Heart left ventricle (tissue), 16 donors: ENCODE measurements at regions not wholly inside any gene's neighbourhood (a gene's known extent, or its start where the extent isn't known, plus 50 kb on each side); places are given as distances from the start of the nearest gene placed in this dataset.

ENCODE experiments used
- ATAC-seq, 4 donors: fragments of 200-7000 bp; cut with Tn5 transposase; one replicate each; pipeline ENCODE4 v1.9.1; 2020 to 2022; ENCODE audit warnings: moderate library complexity in 4 of 4, mild to moderate bottlenecking in 3 of 4, moderate number of reproducible peaks in 1 of 4
- DNase-seq, 5 donors: peaks; one replicate each; pipeline ENCODE4 v3.0.0-alpha.2; 2020
- H3K27ac ChIP-seq, 12 donors: fragments of 200-600 bp; sonication (generic) in 4 of 12; one replicate each; pipeline versions ENCODE4 v1.5.0 to v1.8.0; 2016 to 2022; ENCODE audit warnings: mild to moderate bottlenecking in 2 of 12
- H3K27me3 ChIP-seq, 9 donors: fragments of 200-600 bp; sonication (generic) in 2 of 9; one replicate each; pipeline versions ENCODE4 v1.5.1 to v1.8.0; 2016 to 2022; ENCODE audit warnings: mild to moderate bottlenecking in 3 of 9
- H3K36me3 ChIP-seq, 9 donors: fragments of 200-600 bp; sonication (generic) in 2 of 9; one replicate each; pipeline versions ENCODE4 v1.5.0 to v1.8.0; 2018 to 2022; ENCODE audit warnings: mild to moderate bottlenecking in 2 of 9
- H3K4me1 ChIP-seq, 12 donors: fragments of 200-600 bp; sonication (generic) in 4 of 12; one replicate each; pipeline versions ENCODE4 v1.5.0 to v1.8.0; 2016 to 2022; ENCODE audit warnings: mild to moderate bottlenecking in 3 of 12
- H3K4me3 ChIP-seq, 12 donors: fragments of 200-600 bp; sonication (generic) in 4 of 12; one replicate each; pipeline versions ENCODE4 v1.5.0 to v1.8.0; 2017 to 2022; ENCODE audit warnings: mild to moderate bottlenecking in 9 of 12, moderate library complexity in 4 of 12
- H3K9me3 ChIP-seq, 12 donors: fragments of 200-600 bp; sonication (generic) in 4 of 12; one replicate each; pipeline versions ENCODE4 v1.5.0 to v1.8.0; 2016 to 2022; ENCODE audit warnings: mild to moderate bottlenecking in 1 of 12
- POLR2A ChIP-seq, 2 donors: fragments of 450-650 bp; IDR thresholded peaks; one replicate each; pipeline ENCODE4 v1.6.1; 2017; ENCODE audit warnings: antibody characterized with exemption in 2 of 2, mild to moderate bottlenecking in 2 of 2, moderate library complexity in 2 of 2
- WGBS, 4 donors: extraction: QIAGEN DNeasy Blood & Tissue Kit in 2 of 4; methylation state at CpG; one replicate each; pipeline versions ENCODE4 v1.1.5 to v1.1.7; 2013 to 2018; 5-methylcytosine and 5-hydroxymethylcytosine counted together
- intact Hi-C, 10 donors: fragments of 100-400 bp; cut with DNase I; formaldehyde crosslinking; loops; one replicate each; pipeline versions ENCODE4 v1.11.1 to v1.14.2; 2022
- TF ChIP-seq, protein P1 (sequence below), 12 donors: fragments of 200-600 bp; sonication (generic) in 4 of 12; IDR thresholded peaks; one replicate each; pipeline versions ENCODE4 v1.5.0 to v1.8.0; 2018 to 2022; ENCODE audit warnings: antibody characterized with exemption in 12 of 12, mild to moderate bottlenecking in 5 of 12
- donor health status: ischemic (EF 13 %, LVEDD 7.1; RV severe dilation, severe dysfunction).
- donor health status: healthy with polysubstance abuse.
- donor health status: DM: no; HTN: yes; CAD: no.
- donor health status: DM: no; HTN: no; CAD: no.
- donor health status: ischemic (EF 25% LVEDD 6.9; RV normal size, moderate dysfunction).
- donor health status: ischemic (EF 25% LVEDD 5.7; RV mildly dilated, moderate dysfunction).
- donor health status: healthy.
- donor health status: DM: yes; HTN: yes; CAD: no.
- donor health status: ischemic (EF 35%, LVEDD 5.7; RV mildly dilated, moderate dysfunction).
- donor health status: nonischemic (EF 11% LVEDD 7.7; RV severe dilation, severe dysfunction).
- donor health status: DM: yes; HTN: yes; CAD: no.
- donor health status: PGD.
- donor health status: ischemic (EF 29% LVEDD 5.4; RV normal size, mild dysfunction).
- donor health status: nonischemic (EF 23%, LVEDD 6.1; RV moderate dilation, normal function).

GRCh38 chr13:104416973-104417372, 1350.8 kb upstream of the SLC10A2 start:
- no peak for TF ChIP-seq POLR2A (IDR thresholded peaks at IDR 0.05)
- TF ChIP-seq, protein P1, sequence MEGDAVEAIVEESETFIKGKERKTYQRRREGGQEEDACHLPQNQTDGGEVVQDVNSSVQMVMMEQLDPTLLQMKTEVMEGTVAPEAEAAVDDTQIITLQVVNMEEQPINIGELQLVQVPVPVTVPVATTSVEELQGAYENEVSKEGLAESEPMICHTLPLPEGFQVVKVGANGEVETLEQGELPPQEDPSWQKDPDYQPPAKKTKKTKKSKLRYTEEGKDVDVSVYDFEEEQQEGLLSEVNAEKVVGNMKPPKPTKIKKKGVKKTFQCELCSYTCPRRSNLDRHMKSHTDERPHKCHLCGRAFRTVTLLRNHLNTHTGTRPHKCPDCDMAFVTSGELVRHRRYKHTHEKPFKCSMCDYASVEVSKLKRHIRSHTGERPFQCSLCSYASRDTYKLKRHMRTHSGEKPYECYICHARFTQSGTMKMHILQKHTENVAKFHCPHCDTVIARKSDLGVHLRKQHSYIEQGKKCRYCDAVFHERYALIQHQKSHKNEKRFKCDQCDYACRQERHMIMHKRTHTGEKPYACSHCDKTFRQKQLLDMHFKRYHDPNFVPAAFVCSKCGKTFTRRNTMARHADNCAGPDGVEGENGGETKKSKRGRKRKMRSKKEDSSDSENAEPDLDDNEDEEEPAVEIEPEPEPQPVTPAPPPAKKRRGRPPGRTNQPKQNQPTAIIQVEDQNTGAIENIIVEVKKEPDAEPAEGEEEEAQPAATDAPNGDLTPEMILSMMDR (IDR thresholded peaks at IDR 0.05) = no peak
- intact Hi-C loops = no loop called here
- no peak for DNase-seq
- Histone ChIP-seq H3K36me3 (no peaks in the 10 kb centered on the region), H3K4me1 (peaks cover 0 to 10% (median 0%) of the 10 kb centered on the region in 12 donors), H3K27ac (no peak overlapping the region), H3K4me3 (no peak overlapping the region), H3K27me3 (no peaks in the 10 kb centered on the region), H3K9me3 (no peaks in the 10 kb centered on the region)
- 83 to 96% (median 94%) methylated on average over 1 of the region's 1 CpG for WGBS, 4 donors
- no peak for ATAC-seq

DNA sequence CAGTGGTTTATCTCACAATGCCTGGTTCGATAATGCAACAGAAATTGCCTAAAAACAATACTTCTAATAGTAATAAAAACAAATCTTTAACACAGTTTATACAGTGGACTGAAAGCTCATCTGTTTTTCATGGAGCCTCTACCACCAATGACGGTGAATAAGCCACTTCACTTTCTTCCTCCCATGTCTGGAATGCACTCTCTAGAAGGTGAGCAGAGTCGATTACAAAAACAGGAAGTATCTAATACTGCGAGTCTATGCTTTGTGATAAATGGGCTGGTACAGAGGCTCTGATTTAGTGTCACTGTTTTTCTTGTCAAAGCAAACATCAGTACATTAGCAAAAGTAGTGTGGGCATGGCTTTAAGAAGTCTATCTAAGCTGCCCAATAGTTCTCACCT, 1348.6 kb upstream of the SLC10A2 start:
- DNase-seq (no peak), ATAC-seq (no peak)
- no peak overlapping the region for H3K4me3 ChIP-seq
- WGBS, 4 donors = 40 to 65% (median 44%) methylated on average over 4 of the region's 4 CpGs
- H3K27ac ChIP-seq = no peak overlapping the region
- H3K27me3 ChIP-seq = no peaks in the 10 kb centered on the region
- no peaks in the 10 kb centered on the region for H3K36me3 ChIP-seq
- intact Hi-C loops = no loop called here
- TF ChIP-seq POLR2A (IDR thresholded peaks at IDR 0.05) = no peak
- TF ChIP-seq, protein P1 (IDR thresholded peaks at IDR 0.05) = no peak
- no peaks in the 10 kb centered on the region for H3K9me3 ChIP-seq
- H3K4me1 ChIP-seq = peaks cover 0 to 10% (median 0%) of the 10 kb centered on the region in 12 donors

GRCh38 chr13:104414181-104414580, 1348.0 kb upstream of the SLC10A2 start:
- ATAC-seq (no peak), DNase-seq (no peak)
- H3K4me3 ChIP-seq = no peak overlapping the region
- no peaks in the 10 kb centered on the region for H3K36me3 ChIP-seq
- TF ChIP-seq POLR2A (IDR thresholded peaks at IDR 0.05) = no peak
- 76 to 92% (median 79%) methylated on average over 2 of the region's 2 CpGs for WGBS, 4 donors
- intact Hi-C loops = no loop called here
- no peaks in the 10 kb centered on the region for H3K27me3 ChIP-seq
- H3K9me3 ChIP-seq = no peaks in the 10 kb centered on the region
- H3K4me1 ChIP-seq = peaks cover 0 to 10% (median 0%) of the 10 kb centered on the region in 12 donors
- H3K27ac ChIP-seq = no peak overlapping the region

DNA sequence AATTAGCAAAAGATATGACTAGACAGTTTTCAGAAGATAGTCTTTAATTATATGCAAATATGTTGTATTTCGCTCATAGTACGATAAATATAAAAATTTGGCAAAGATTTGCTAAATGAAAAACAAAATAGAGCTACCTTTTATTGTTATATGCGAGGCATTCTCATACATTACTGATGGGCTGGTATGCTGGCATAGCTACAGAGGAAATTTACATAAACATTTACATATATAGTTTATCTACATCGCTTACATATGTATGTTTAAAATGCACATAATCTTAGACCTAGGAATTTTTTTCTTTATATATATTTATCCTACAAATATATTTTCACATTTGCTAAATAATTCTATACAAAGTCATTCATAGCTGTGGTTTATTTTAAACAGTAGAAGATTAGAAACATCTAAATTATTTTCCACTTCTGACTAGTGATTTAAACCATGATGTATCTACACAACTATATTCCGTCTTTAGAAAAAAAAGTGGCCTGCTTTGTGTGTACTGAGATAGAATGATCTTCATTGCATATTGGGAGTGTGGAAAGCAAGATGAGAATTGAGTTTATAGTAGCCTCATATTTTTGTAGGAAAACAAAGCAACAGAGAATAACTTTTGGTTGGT, 1345.0 kb upstream of the SLC10A2 start:
- DNase-seq = no peak
- H3K4me1 ChIP-seq = peaks cover 0 to 10% (median 0%) of the 10 kb centered on the region in 12 donors
- intact Hi-C loops = no loop called here
- no peaks in the 10 kb centered on the region for H3K36me3 ChIP-seq
- 89 to 93% (median 91%) methylated on average over 5 of the region's 5 CpGs for WGBS, 4 donors
- no peak for ATAC-seq
- H3K27ac ChIP-seq = no peak overlapping the region
- H3K4me3 ChIP-seq = no peak overlapping the region
- TF ChIP-seq, protein P1 (IDR thresholded peaks at IDR 0.05) = no peak
- TF ChIP-seq POLR2A (IDR thresholded peaks at IDR 0.05) = no peak
- no peaks in the 10 kb centered on the region for H3K9me3 ChIP-seq
- no peaks in the 10 kb centered on the region for H3K27me3 ChIP-seq

GRCh38 chr13:104408733-104409132, 1342.5 kb upstream of the SLC10A2 start:
- Histone ChIP-seq H3K4me1 (peaks cover 0 to 2% (median 0%) of the 10 kb centered on the region in 12 donors), H3K4me3 (no peak overlapping the region), H3K27me3 (no peaks in the 10 kb centered on the region), H3K27ac (no peak overlapping the region), H3K36me3 (no peaks in the 10 kb centered on the region), H3K9me3 (no peaks in the 10 kb centered on the region)
- TF ChIP-seq, protein P1 (IDR thresholded peaks at IDR 0.05) = no peak
- no peak for TF ChIP-seq POLR2A (IDR thresholded peaks at IDR 0.05)
- WGBS, 4 donors = 67 to 77% (median 70%) methylated on average over 1 of the region's 1 CpG
- DNase-seq (no peak), ATAC-seq (no peak)
- intact Hi-C loops = loop anchor here in 2 of 10 donors (5.0 to 10.0 kb wide), 2 partner anchors 54 to 756 kb away; no protein-coding TSS in a partner anchor
